Natural killer cell (primary cell): ENCODE measurements at regions not wholly inside any gene's neighbourhood (a gene's known extent, or its start where the extent isn't known, plus 50 kb on each side); places are given as distances from the start of the nearest gene placed in this dataset.

Source experiments
- ATAC-seq, 3 donors: fragments of 150-1000 bp in 2 of 3; fragments of 200-7000 bp in 1 of 3; cut with Tn5 transposase; 1 replicate in 1 of 3; 2 replicates in 2 of 3; pipeline ENCODE4 v1.10.0; 2021; ENCODE audit warnings: mild to moderate bottlenecking in 2 of 3, moderate library complexity in 2 of 3
- DNase-seq, 2 donors: peaks; one replicate each; pipeline versions ENCODE4 v3.0.0 to v3.0.0-alpha.2; 2013 to 2021; ENCODE audit warnings: mixed read lengths in 1 of 2
- H3K27ac ChIP-seq: one replicate; pipeline ENCODE4 v1.5.1; 2013; ENCODE audit warnings: mild to moderate bottlenecking, low read length
- H3K27me3 ChIP-seq: one replicate; pipeline ENCODE4 v1.6.1; 2013; ENCODE audit warnings: low read length; ENCODE audit not compliant: control insufficient read depth, insufficient read depth
- H3K36me3 ChIP-seq: one replicate; pipeline ENCODE4 v1.6.1; 2013; ENCODE audit warnings: low read length; ENCODE audit not compliant: control insufficient read depth, insufficient read depth
- H3K4me1 ChIP-seq: one replicate; pipeline ENCODE4 v1.6.1; 2013; ENCODE audit warnings: low read length; ENCODE audit not compliant: control insufficient read depth, insufficient read depth
- H3K4me3 ChIP-seq: one replicate; pipeline ENCODE4 v1.5.1; 2013; ENCODE audit warnings: low read length
- H3K9me3 ChIP-seq: one replicate; pipeline ENCODE4 v1.6.1; 2013; ENCODE audit warnings: low read length; ENCODE audit not compliant: control insufficient read depth, insufficient read depth
- H3K27ac Mint-ChIP-seq, 2 donors: one replicate each; pipeline ENCODE4 v1.8.0; 2022; ENCODE audit warnings: mild to moderate bottlenecking in 2 of 2, mixed read lengths in 2 of 2, moderate library complexity in 1 of 2
- H3K27me3 Mint-ChIP-seq, 2 donors: one replicate each; pipeline ENCODE4 v1.8.0; 2022; ENCODE audit warnings: low read depth in 2 of 2, mixed read lengths in 2 of 2
- H3K36me3 Mint-ChIP-seq: one replicate; pipeline ENCODE4 v1.8.0; 2022; ENCODE audit warnings: mixed read lengths
- H3K4me1 Mint-ChIP-seq, 2 donors: one replicate each; pipeline ENCODE4 v1.8.0; 2022; ENCODE audit warnings: mixed read lengths in 2 of 2
- H3K4me3 Mint-ChIP-seq: one replicate; pipeline ENCODE4 v1.8.0; 2022; ENCODE audit warnings: mild to moderate bottlenecking, moderate library complexity, mixed read lengths
- H3K9me3 Mint-ChIP-seq, 2 donors: one replicate each; pipeline ENCODE4 v1.8.0; 2022; ENCODE audit warnings: mixed read lengths in 2 of 2
- CTCF ChIP-seq: fragments of 200-600 bp; IDR thresholded peaks from one replicate; pipeline ENCODE4 v1.8.0; 2022; ENCODE audit warnings: antibody characterized with exemption
- WGBS: methylation state at CpG from one replicate; pipeline ENCODE4 v1.1.7; 2013; ENCODE audit warnings: missing lambda C conversion rate; ENCODE audit not compliant: insufficient coverage; 5-methylcytosine and 5-hydroxymethylcytosine counted together
- intact Hi-C: fragments of 100-400 bp; cut with micrococcal nuclease; formaldehyde crosslinking; loops from one replicate; pipeline ENCODE4 v1.14.2; 2022

GRCh38 chr20:40519918-40520317, 169.1 kb downstream of the MAFB start:
- Mint-ChIP-seq H3K9me3 (no peaks in the 10 kb centered on the region), H3K27me3 (peaks cover 0 to 4% of the 10 kb centered on the region in 2 donors), H3K27ac (no peak overlapping the region), H3K4me3 (no peak overlapping the region), H3K36me3 (no peaks in the 10 kb centered on the region), H3K4me1 (no peaks in the 10 kb centered on the region)
- no peak for TF ChIP-seq CTCF
- no peak overlapping the region for H3K4me3 ChIP-seq
- no peaks in the 10 kb centered on the region for H3K36me3 ChIP-seq
- no peaks in the 10 kb centered on the region for H3K4me1 ChIP-seq
- intact Hi-C loops = no loop called here
- no peaks in the 10 kb centered on the region for H3K9me3 ChIP-seq
- H3K27ac ChIP-seq = no peak overlapping the region
- ATAC-seq = no peak
- no peaks in the 10 kb centered on the region for H3K27me3 ChIP-seq
- DNase-seq = no peak
- WGBS = 67% methylated on average over 3 of the region's 3 CpGs

GRCh38 chr20:40512994-40513393, 176.0 kb downstream of the MAFB start:
- H3K9me3 Mint-ChIP-seq = no peaks in the 10 kb centered on the region
- H3K4me1 ChIP-seq = no peaks in the 10 kb centered on the region
- no peak overlapping the region for H3K27ac Mint-ChIP-seq
- H3K4me3 Mint-ChIP-seq = no peak overlapping the region
- TF ChIP-seq CTCF = no peak
- H3K36me3 Mint-ChIP-seq = no peaks in the 10 kb centered on the region
- H3K9me3 ChIP-seq = no peaks in the 10 kb centered on the region
- no peaks in the 10 kb centered on the region for H3K36me3 ChIP-seq
- no peak for ATAC-seq
- DNase-seq = no peak
- no peak overlapping the region for H3K4me3 ChIP-seq
- no peaks in the 10 kb centered on the region for H3K4me1 Mint-ChIP-seq
- H3K27me3 ChIP-seq = no peaks in the 10 kb centered on the region
- intact Hi-C loops = no loop called here
- H3K27me3 Mint-ChIP-seq = peaks cover 0 to 9% of the 10 kb centered on the region in 2 donors
- H3K27ac ChIP-seq = no peak overlapping the region
- 58% methylated on average over 2 of the region's 4 CpGs for WGBS

- 50% methylated on average over 1 of the region's 4 CpGs for WGBS
- no peaks in the 10 kb centered on the region for H3K9me3 ChIP-seq
- intact Hi-C loops = no loop called here
- Mint-ChIP-seq H3K27me3 (peaks cover 0 to 5% of the 10 kb centered on the region in 2 donors), H3K27ac (no peak overlapping the region), H3K9me3 (no peaks in the 10 kb centered on the region), H3K36me3 (no peaks in the 10 kb centered on the region), H3K4me1 (no peaks in the 10 kb centered on the region), H3K4me3 (no peak overlapping the region)
- no peak for DNase-seq
- no peaks in the 10 kb centered on the region for H3K27me3 ChIP-seq
- no peak for TF ChIP-seq CTCF
- ATAC-seq = no peak
- H3K27ac ChIP-seq = no peak overlapping the region
- H3K4me1 ChIP-seq = no peaks in the 10 kb centered on the region
- no peaks in the 10 kb centered on the region for H3K36me3 ChIP-seq
- no peak overlapping the region for H3K4me3 ChIP-seq
Measured at GRCh38 chr20:40512591-40512990, 176.4 kb downstream of the MAFB start.

- no peak overlapping the region for H3K27ac ChIP-seq
- intact Hi-C loops = no loop called here
- Mint-ChIP-seq H3K4me3 (no peak overlapping the region), H3K9me3 (no peaks in the 10 kb centered on the region), H3K27ac (no peak overlapping the region), H3K27me3 (peaks cover 0 to 5% of the 10 kb centered on the region in 2 donors), H3K4me1 (no peaks in the 10 kb centered on the region), H3K36me3 (no peaks in the 10 kb centered on the region)
- no peaks in the 10 kb centered on the region for H3K27me3 ChIP-seq
- no peak overlapping the region for H3K4me3 ChIP-seq
- H3K4me1 ChIP-seq = peaks cover 2% of the 10 kb centered on the region
- no peak for TF ChIP-seq CTCF
- H3K36me3 ChIP-seq = no peaks in the 10 kb centered on the region
- ATAC-seq = no peak
- 81% methylated on average over 3 of the region's 3 CpGs for WGBS
- no peak for DNase-seq
- H3K9me3 ChIP-seq = no peaks in the 10 kb centered on the region
Measured at GRCh38 chr20:40511478-40511877, 177.6 kb downstream of the MAFB start.
